Activated T-cell treated with anti-CD3 and anti-CD28 coated beads for 24 hours (primary cell): ENCODE measurements at regions not wholly inside any gene's neighbourhood (a gene's known extent, or its start where the extent isn't known, plus 50 kb on each side); places are given as distances from the start of the nearest gene placed in this dataset.
"Not testable (repeated sequence)": the region's sequence is repeated elsewhere in the genome, so short reads cannot be mapped to it uniquely, and the experiment has no call there.

ENCODE experiments used
- DNase-seq: peaks from one replicate; pipeline ENCODE4 v3.0.0-alpha.2; 2020; ENCODE audit warnings: low read depth

- no peak for DNase-seq
These were observed 133.5 kb upstream of the SHH start for GRCh38 chr7:155945670-155946325.

GRCh38 chr7:155944901-155945300, 132.6 kb upstream of the SHH start:
- DNase-seq = no peak

- DNase-seq = no peak
These were observed 131.1 kb upstream of the SHH start for GRCh38 chr7:155943251-155943899.

GRCh38 chr7:155942226-155942950, 130.1 kb upstream of the SHH start:
- DNase-seq = no peak

GRCh38 chr7:155941688-155942087, 129.4 kb upstream of the SHH start:
- DNase-seq = no peak

- DNase-seq = no peak
These were observed 127.1 kb upstream of the SHH start for GRCh38 chr7:155939350-155939749.

- no peak for DNase-seq
These were observed 125.9 kb upstream of the SHH start for GRCh38 chr7:155938129-155938528.

GRCh38 chr7:155935726-155936125, 123.5 kb upstream of the SHH start:
- no peak for DNase-seq

- DNase-seq = no peak
These were observed 122.8 kb upstream of the SHH start for GRCh38 chr7:155935005-155935557.

GRCh38 chr7:155932324-155932723, 120.1 kb upstream of the SHH start:
- not testable (repeated sequence) for DNase-seq

GRCh38 chr7:155931396-155932085, 119.3 kb upstream of the SHH start:
- DNase-seq = no peak

GRCh38 chr7:155930527-155930926, 118.3 kb upstream of the SHH start:
- DNase-seq = no peak

GRCh38 chr7:155930061-155930460, 117.8 kb upstream of the SHH start:
- no peak for DNase-seq

GRCh38 chr7:155928583-155928982, 116.3 kb upstream of the SHH start:
- DNase-seq = no peak

GRCh38 chr7:155927905-155928304, 115.6 kb upstream of the SHH start:
- no peak for DNase-seq

GRCh38 chr7:155925682-155926081, 113.4 kb upstream of the SHH start:
- no peak for DNase-seq

GRCh38 chr7:155922067-155922816, 110.0 kb upstream of the SHH start:
- DNase-seq = no peak

GRCh38 chr7:155921804-155922066, 109.5 kb upstream of the SHH start:
- DNase-seq = no peak

- no peak for DNase-seq
These were observed 109.0 kb upstream of the SHH start for GRCh38 chr7:155921086-155921803.

GRCh38 chr7:155920068-155920461, 107.8 kb upstream of the SHH start:
- no peak for DNase-seq

- no peak for DNase-seq
These were observed 107.3 kb upstream of the SHH start for GRCh38 chr7:155919391-155920067.
